ENCODE measurements at regions not wholly inside any gene's neighbourhood (a gene's known extent, or its start where the extent isn't known, plus 50 kb on each side); places are given as distances from the start of the nearest gene placed in this dataset.

GRCh38 chr3:117836296-117836695, 1126.7 kb downstream of the TUSC7 start:
- Histone ChIP-seq H3K9ac (ENCODE audit: insufficient read depth in 1 of 2, low read depth in 2 of 2, low read length in 2 of 2) (no peak overlapping the region), H4K20me1 (replicated peaks; ENCODE audit: control insufficient read depth, insufficient read depth, low read length) (no peaks in the 10 kb centered on the region), H3K36me3 (ENCODE audit: control insufficient read depth, insufficient read depth, low read length) (no peaks in the 10 kb centered on the region), H3K27me3 (ENCODE audit: control insufficient read depth in 2 of 2, insufficient read depth in 2 of 2, low read length in 2 of 2) (no peaks in the 10 kb centered on the region), H3K4me3 (no peak overlapping the region), H3K27ac (ENCODE audit: extremely low read depth, low read depth, low read length) (no peak overlapping the region), H3K9me1 (ENCODE audit: control insufficient read depth, insufficient read depth, low read length) (no peaks in the 10 kb centered on the region), H3K9me3 (replicated peaks; ENCODE audit: control insufficient read depth, insufficient read depth, low read depth, low read length) (no peaks in the 10 kb centered on the region), H3K4me2 (ENCODE audit: insufficient read depth, low read length) (no peak overlapping the region), H2AFZ (ENCODE audit: low read depth, low read length) (no peak overlapping the region), H3K79me2 (ENCODE audit: control insufficient read depth, insufficient read depth, low read length) (no peaks in the 10 kb centered on the region), H3K4me1 (replicated peaks in 1 of 2; ENCODE audit: control insufficient read depth in 2 of 2, insufficient read depth in 2 of 2, low read length in 2 of 2) (no peaks in the 10 kb centered on the region)
- TF ChIP-seq HDAC6 (IDR thresholded peaks at IDR 0.05; ENCODE audit: low read depth, low read length) (no peak), ZNF77 (CRISPR knock-in tag; IDR thresholded peaks at IDR 0.05) (no peak), RFX1 (IDR thresholded peaks at IDR 0.05) (no peak), FOS (IDR thresholded peaks at IDR 0.05; ENCODE audit: extremely low read depth, insufficient read length) (no peak), EWSR1 (IDR thresholded peaks at IDR 0.05; ENCODE audit: borderline replicate concordance, low read depth, partially characterized antibody) (no peak), ZC3H8 (IDR thresholded peaks at IDR 0.05) (no peak), MLX (CRISPR knock-in tag; conservative IDR thresholded peaks at IDR 0.05) (no peak), MIER1 (IDR thresholded peaks at IDR 0.05; ENCODE audit: low read depth) (no peak), DPF2 (IDR thresholded peaks at IDR 0.05) (no peak), MITF (IDR thresholded peaks at IDR 0.05) (no peak), MAFF (IDR thresholded peaks at IDR 0.05; ENCODE audit: low read length) (no peak), MED1 (CRISPR knock-in tag; IDR thresholded peaks at IDR 0.05; ENCODE audit: borderline replicate concordance) (no peak), SETDB1 (IDR thresholded peaks at IDR 0.05; ENCODE audit: low read length) (no peak)
- WGBS (ENCODE audit: insufficient coverage, low coverage, missing lambda C conversion rate) = 0% methylated on average over 1 of the region's 1 CpG
- in situ Hi-C loops (cut with MboI) = no loop called here
- DNase-seq (ENCODE audit: extremely low read depth in 1 of 4, low spot score in 3 of 4) (no peak), ATAC-seq (no peak), FAIRE-seq (no peak)
- ChIA-PET CTCF (ENCODE audit: low intra/inter-chr PET ratio) (no interaction called here), POLR2A (no interaction called here)
- no TSS peak for BruUV-seq (replicated peaks)
- intact Hi-C loops (cut with micrococcal nuclease) = no loop called here

All from K562 (cell line).